ENCODE measurements at regions not wholly inside any gene's neighbourhood (a gene's known extent, or its start where the extent isn't known, plus 50 kb on each side); places are given as distances from the start of the nearest gene placed in this dataset.

DNA sequence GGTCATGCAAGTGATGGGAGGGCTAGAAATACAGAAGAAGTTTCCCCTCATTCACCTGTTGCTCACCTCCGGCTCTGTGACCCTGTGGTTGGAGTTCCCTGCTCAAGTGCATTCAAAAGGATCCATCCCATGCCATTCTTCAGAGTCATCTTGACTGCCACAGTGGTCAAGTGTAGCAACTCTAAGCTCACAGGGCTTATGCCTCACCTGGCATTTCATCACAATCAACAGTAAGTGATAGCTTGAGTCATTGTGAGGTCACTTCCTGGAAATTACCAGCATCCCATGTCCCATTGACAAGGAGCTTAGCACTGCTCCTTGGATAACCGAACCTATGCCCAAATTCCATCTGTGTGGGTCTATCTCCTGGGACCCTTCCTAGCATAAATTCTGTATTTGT, 55.6 kb downstream of the OR4C45 start:
- TF ChIP-seq, protein P1, sequence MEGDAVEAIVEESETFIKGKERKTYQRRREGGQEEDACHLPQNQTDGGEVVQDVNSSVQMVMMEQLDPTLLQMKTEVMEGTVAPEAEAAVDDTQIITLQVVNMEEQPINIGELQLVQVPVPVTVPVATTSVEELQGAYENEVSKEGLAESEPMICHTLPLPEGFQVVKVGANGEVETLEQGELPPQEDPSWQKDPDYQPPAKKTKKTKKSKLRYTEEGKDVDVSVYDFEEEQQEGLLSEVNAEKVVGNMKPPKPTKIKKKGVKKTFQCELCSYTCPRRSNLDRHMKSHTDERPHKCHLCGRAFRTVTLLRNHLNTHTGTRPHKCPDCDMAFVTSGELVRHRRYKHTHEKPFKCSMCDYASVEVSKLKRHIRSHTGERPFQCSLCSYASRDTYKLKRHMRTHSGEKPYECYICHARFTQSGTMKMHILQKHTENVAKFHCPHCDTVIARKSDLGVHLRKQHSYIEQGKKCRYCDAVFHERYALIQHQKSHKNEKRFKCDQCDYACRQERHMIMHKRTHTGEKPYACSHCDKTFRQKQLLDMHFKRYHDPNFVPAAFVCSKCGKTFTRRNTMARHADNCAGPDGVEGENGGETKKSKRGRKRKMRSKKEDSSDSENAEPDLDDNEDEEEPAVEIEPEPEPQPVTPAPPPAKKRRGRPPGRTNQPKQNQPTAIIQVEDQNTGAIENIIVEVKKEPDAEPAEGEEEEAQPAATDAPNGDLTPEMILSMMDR (IDR thresholded peaks at IDR 0.05) = no peak
- TF ChIP-seq EP300 (IDR thresholded peaks at IDR 0.05) (no peak), POLR2A (IDR thresholded peaks at IDR 0.05) (no peak)
